RWPE1 (cell line): ENCODE measurements at regions not wholly inside any gene's neighbourhood (a gene's known extent, or its start where the extent isn't known, plus 50 kb on each side); places are given as distances from the start of the nearest gene placed in this dataset.
"Not testable (repeated sequence)": the region's sequence is repeated elsewhere in the genome, so short reads cannot be mapped to it uniquely, and the experiment has no call there.

Experiments
- CTCF ChIA-PET: fragments of 350-600 bp; sonication (Branson Sonifier 250); formaldehyde crosslinking; extraction: SDS; loops from one replicate; lab custom pipeline; 2021; lab: Yijun Ruan, JAX
- POLR2A ChIA-PET: fragments of 400-600 bp; formaldehyde crosslinking; extraction: SDS; loops from one replicate; lab custom pipeline; 2020; ENCODE audit warnings: antibody characterized with exemption; ENCODE audit not compliant: low non-redundant PET; lab: Yijun Ruan, JAX
- DNase-seq: peaks from one replicate; pipeline ENCODE4 v3.0.0; 2012; ENCODE audit warnings: low spot score
- H3K27ac ChIP-seq: fragments of 450-650 bp; 2 replicates; pipeline ENCODE4 v1.5.1; 2017
- TF ChIP-seq, protein P1 (sequence below): fragments of 450-650 bp; conservative IDR thresholded peaks from 2 replicates; pipeline ENCODE4 v1.5.1; 2017; ENCODE audit warnings: low read depth, mild to moderate bottlenecking

DNA sequence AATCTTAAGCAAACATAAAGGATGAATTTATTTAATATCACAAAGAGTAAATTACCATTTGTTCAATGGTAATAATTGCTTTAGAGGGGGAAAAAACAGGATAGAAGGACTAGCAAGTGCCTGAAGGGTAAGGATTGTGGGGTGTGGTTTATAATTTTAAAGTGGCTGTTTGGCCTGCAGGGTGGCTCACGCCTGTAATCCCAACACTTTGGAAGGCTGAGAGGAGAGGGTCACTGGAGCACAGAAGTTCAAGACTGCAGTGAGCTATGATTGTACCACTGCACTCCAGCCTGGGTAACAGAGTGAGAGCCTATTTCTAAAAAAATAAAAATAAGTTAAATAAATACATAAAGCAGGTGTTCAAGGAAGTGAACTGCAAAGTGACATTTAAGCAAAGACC lies 199.9 kb upstream of the AHR start:
- H3K27ac ChIP-seq, result peak overlapping the region; percentile 41; the same call in 1 of the 2 replicates
- CTCF ChIA-PET, result no interaction called here
- POLR2A ChIA-PET, result no interaction called here
- TF ChIP-seq, protein P1, sequence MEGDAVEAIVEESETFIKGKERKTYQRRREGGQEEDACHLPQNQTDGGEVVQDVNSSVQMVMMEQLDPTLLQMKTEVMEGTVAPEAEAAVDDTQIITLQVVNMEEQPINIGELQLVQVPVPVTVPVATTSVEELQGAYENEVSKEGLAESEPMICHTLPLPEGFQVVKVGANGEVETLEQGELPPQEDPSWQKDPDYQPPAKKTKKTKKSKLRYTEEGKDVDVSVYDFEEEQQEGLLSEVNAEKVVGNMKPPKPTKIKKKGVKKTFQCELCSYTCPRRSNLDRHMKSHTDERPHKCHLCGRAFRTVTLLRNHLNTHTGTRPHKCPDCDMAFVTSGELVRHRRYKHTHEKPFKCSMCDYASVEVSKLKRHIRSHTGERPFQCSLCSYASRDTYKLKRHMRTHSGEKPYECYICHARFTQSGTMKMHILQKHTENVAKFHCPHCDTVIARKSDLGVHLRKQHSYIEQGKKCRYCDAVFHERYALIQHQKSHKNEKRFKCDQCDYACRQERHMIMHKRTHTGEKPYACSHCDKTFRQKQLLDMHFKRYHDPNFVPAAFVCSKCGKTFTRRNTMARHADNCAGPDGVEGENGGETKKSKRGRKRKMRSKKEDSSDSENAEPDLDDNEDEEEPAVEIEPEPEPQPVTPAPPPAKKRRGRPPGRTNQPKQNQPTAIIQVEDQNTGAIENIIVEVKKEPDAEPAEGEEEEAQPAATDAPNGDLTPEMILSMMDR, result no peak
- DNase-seq, result no peak

DNA sequence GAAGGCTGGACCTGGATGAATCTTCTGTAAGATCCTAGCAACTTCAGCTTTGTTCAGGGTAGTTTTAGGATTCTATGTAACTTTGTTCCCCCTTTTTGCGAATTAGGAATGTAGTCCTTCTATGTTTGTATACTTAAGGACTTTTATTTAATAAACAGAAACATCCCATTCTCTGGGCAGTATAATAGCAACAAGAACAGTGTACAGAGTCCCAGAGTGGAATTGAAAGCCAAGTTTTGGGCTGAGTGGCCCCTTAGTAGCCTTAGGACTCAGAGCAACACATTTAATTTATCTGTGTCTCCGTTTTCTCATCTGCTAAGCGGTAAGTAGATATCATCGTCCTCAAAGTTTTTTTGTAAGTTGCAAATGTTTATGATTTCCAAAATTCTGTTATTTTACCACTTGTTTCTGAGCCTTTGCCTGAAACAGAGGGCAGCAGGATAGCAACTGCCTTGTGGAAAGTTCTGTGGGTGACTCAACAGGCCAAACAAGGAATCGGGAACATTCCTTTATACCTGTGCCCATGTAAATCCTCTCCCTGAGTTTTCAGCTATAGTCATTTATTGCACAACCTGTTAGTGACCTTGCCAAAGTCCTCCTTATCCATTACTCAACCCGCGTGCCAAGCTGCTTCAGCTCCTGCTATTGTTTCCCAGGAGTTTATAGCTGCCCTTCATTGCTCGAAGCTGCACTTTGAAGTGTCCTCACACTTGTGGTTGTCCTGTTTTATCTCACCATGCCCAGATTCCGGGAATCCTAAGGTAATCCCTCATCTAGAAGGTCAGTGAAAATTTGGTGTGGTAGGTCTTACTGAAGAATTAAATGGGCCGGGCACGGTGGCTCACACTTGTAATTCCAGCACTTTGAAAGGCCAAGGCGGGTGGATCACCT lies 199.1 kb upstream of the AHR start:
- TF ChIP-seq, protein P1, result no peak
- POLR2A ChIA-PET, result no interaction called here
- peak; percentile 91 for DNase-seq
- peak overlapping the region; percentile 91 for H3K27ac ChIP-seq
- CTCF ChIA-PET, result interaction anchor here (1.3 kb wide), 1 partner anchor 202 kb away, joined by 5 read pairs; no protein-coding TSS in a partner anchor

DNA sequence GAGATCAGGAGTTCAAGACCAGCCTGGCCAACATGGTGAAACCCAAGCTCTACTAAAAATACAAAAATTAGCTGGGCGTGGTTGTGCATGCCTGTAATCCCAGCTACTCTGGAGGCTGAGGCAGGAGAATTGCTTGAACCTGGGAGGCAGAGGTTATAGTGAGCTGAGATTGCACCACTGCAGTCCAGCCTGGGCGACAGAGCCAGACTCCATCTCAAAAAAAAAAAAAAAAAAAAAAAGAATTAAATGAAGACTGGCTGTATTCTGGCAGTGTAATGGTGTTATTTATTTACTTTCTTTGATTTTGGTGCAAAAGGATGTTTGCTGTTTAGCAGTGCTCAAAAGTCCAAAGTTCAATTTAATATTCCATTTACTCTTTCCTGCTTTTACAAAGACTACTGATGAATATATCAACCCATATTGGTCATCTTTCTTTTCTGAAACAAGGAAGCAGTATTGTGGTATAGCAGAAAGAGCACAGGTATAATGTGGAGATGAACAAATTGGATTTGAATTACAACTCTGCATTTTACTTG lies 198.4 kb upstream of the AHR start:
- POLR2A ChIA-PET, DNase-seq: not testable (repeated sequence)
- CTCF ChIA-PET, result interaction anchor here (1.3 kb wide), 1 partner anchor 202 kb away, joined by 5 read pairs; no protein-coding TSS in a partner anchor
- peak overlapping the region; percentile 91 for H3K27ac ChIP-seq

DNA sequence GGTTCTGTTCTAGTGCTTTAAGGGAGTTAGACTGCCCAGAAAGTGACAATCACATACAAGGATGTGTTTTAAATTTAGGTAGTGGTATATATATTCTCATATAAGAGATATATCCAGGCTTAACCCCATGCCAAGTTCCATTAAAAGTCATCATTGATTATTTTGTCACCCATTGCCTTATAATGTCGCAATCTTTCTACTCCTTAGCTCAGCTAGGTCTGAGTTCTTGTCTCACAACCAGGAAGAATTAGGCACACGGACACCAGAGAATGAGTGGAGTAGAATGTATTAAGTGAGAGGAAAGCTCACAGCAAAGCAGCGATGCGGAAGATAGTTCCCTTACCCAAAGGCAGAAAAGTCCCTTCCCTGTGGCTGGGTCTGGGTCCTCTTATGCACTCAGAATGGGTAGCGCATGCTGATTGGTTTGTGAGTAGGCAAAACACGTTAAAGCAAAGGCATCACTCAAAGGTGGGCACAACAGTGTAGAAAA lies 197.2 kb upstream of the AHR start:
- TF ChIP-seq, protein P1, result no peak
- DNase-seq, result no peak
- ChIA-PET POLR2A (no interaction called here), CTCF (no interaction called here)
- no peak overlapping the region for H3K27ac ChIP-seq

DNA sequence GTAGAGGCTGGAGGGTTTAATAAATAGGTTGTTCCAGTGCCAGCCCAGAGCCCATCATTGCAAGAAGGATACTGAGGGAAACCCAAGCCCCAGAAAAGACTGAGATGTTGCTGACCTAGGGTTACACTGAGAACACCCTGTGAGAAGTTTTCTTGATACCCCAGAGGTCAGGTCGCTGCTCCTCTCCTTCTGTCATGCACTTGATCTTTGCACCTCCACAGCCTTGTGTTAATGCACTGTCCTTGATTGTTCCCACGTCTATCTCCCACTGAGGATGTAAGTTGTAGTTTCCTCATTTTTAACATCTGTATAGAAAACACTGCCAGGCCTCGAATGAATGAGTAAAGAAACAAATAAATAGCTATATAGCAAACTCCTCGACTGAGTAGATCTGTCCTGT lies 195.3 kb upstream of the AHR start:
- H3K27ac ChIP-seq, result no peak overlapping the region
- ChIA-PET CTCF (interaction anchor here (0.6 kb wide), 1 partner anchor 94 kb away, joined by 3 read pairs; no protein-coding TSS in a partner anchor), POLR2A (no interaction called here)
- DNase-seq, result no peak
- TF ChIP-seq, protein P1, result no peak

DNA sequence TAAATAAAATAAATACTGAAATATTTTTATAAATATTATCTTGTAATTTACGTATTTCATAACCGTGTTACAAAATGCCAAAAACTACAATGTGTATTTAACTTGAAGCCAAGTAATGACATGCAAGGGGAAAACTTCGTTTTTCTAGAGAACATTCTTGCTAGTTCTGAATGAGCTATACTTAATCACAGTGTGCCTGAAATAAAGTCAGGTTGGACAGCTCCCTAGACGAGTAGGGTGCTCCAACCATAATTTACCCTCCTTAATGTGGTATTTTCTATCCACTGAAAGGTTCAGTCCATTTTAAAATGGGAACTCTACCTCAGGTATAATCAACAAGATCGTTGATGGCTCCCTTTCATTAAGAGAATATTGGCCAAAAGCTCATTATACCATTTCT lies 194.5 kb upstream of the AHR start:
- ChIA-PET CTCF (no interaction called here), POLR2A (no interaction called here)
- TF ChIP-seq, protein P1, result no peak
- no peak for DNase-seq
- H3K27ac ChIP-seq, result no peak overlapping the region

DNA sequence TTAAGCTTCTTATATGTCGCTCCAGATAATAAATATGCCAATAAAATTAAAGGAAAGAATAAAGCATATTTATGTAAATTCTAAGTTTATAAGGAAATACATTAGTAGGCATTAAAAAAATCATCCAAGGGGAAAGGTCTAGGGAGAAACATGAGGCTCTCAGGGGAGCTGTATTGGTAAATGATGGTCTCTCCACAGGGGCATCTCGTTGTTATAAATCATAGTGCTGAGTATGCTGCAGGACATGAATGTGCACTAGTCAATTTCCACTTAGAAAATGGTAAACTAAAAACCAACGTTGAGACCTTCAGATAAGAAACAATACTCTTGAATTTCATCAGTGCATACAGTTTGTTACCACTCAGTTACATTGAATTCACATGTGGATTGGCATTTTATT lies 194.0 kb upstream of the AHR start:
- ChIA-PET POLR2A (no interaction called here), CTCF (no interaction called here)

More for the DNA sequence above, 194.0 kb upstream of the AHR start:
- no peak for DNase-seq
- TF ChIP-seq, protein P1, result no peak
- no peak overlapping the region for H3K27ac ChIP-seq
